SIG-M5 treated with dmso at 0.1 percent for 504 hours (cell line): ENCODE measurements at regions not wholly inside any gene's neighbourhood (a gene's known extent, or its start where the extent isn't known, plus 50 kb on each side); places are given as distances from the start of the nearest gene placed in this dataset.

Experiments used
- DNase-seq: peaks from one replicate; lab custom pipeline; 2025; ENCODE audit not compliant: unreplicated experiment; lab: John Stamatoyannopoulos, UW

GRCh38 chr6:137816688-137817618, 50.1 kb upstream of the TNFAIP3 start:
- DNase-seq, result no peak
